Fibroblast of pulmonary artery (primary cell): ENCODE measurements at regions not wholly inside any gene's neighbourhood (a gene's known extent, or its start where the extent isn't known, plus 50 kb on each side); places are given as distances from the start of the nearest gene placed in this dataset.

ENCODE experiments used
- DNase-seq: peaks from one replicate; pipeline ENCODE4 v3.0.0-alpha.2; 2010; ENCODE audit warnings: low read depth
- H3K4me3 ChIP-seq: replicated peaks from 2 replicates; pipeline ENCODE4 v1.5.1; 2011; ENCODE audit warnings: low read depth, mild to moderate bottlenecking, control low read depth, low read length, moderate library complexity
- CTCF ChIP-seq: IDR thresholded peaks from 2 replicates; pipeline ENCODE4 v1.5.1; 2011; ENCODE audit warnings: mild to moderate bottlenecking, control low read depth, low read length, inconsistent platforms; ENCODE audit errors: missing control alignments

GRCh38 chr12:75565795-75566194 is 54.4 kb upstream of the KRR1 start:
- no peak overlapping the region for H3K4me3 ChIP-seq
- TF ChIP-seq CTCF: no peak
- DNase-seq: no peak

- H3K4me3 ChIP-seq: no peak overlapping the region
- no peak for DNase-seq
- no peak for TF ChIP-seq CTCF
Measured at GRCh38 chr12:75564852-75565251, 53.4 kb upstream of the KRR1 start.

DNA sequence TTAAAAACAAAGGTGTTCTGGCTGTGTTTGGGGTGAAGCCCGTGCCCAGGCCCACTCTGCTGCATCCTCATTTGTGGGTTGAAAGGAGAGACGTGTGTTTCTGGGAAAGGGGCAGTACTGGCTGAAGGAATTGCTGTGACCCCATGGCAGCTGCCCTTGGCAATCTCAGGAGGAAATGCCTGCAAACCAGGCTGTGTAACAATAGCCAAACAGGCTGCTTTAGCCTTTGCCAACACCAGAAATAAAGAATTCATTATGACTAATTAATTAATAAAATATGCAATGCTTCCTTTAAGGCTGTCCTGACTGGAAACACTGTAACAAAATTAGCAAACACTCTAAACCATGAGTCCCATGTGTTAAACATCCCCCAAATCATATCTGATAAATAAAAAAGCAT is 53.0 kb upstream of the KRR1 start:
- H3K4me3 ChIP-seq: no peak overlapping the region
- DNase-seq: peak; percentile 55
- no peak for TF ChIP-seq CTCF

DNA sequence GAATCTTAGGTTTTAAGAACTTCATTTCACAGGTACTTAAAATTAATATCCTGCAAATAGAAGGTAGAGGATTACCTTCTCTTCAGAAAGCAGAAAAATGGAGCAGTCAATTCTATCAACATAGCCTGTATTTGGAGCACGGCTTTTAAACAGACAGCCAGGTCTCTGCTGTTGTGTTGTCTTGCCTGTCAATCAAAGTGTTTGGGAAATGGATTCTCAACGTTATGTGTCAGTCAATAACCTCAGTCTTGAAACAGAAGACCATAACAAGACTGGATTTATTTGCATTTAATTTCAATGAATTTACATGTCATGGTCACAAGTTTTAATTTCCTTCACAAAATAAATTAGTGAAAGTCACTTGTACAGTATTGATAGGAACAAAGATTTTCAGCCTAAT is 51.9 kb upstream of the KRR1 start:
- no peak overlapping the region for H3K4me3 ChIP-seq
- DNase-seq: no peak
- TF ChIP-seq CTCF: no peak

DNA sequence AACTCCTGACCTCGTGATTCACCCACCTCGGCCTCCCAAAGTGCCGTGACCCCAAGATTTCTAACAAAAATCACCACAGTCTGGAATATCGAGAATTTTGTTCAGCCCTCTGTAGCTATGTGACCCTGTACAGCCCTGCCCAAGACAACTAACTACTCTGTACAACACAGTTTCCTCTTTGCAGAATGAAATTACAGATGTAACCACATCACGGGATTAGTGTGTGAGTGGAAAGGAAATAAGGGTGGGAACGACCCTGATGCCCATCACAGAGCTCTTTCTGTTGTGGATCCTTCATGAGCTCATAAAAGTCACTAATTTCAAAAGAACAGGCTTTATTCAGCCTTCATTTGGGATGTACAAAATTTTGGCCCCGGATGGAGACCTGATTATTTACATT is 50.5 kb upstream of the KRR1 start:
- no peak for TF ChIP-seq CTCF
- H3K4me3 ChIP-seq: no peak overlapping the region
- DNase-seq: no peak
